Keratinocyte (primary cell): ENCODE measurements at regions not wholly inside any gene's neighbourhood (a gene's known extent, or its start where the extent isn't known, plus 50 kb on each side); places are given as distances from the start of the nearest gene placed in this dataset.

ENCODE experiments used
- DNase-seq: peaks from one replicate; pipeline ENCODE4 v3.0.0-alpha.2; 2011; ENCODE audit warnings: low read depth, missing footprints, low spot score
- FAIRE-seq: peaks from 2 replicates; lab custom pipeline; 2011; peaks lifted over from hg19 to GRCh38; lab: Jason Lieb, UNC
- H2AFZ ChIP-seq: 2 replicates; pipeline ENCODE4 v1.6.0; 2012; ENCODE audit warnings: low read length, control low read depth, inconsistent platforms; ENCODE audit not compliant: control insufficient read depth
- H3K27ac ChIP-seq: 2 replicates; pipeline ENCODE4 v1.5.1; 2011; ENCODE audit warnings: low read length; ENCODE audit not compliant: control insufficient read depth, insufficient read depth
- H3K27me3 ChIP-seq: 3 replicates; pipeline ENCODE4 v1.6.0; 2011; ENCODE audit warnings: low read length; ENCODE audit not compliant: control insufficient read depth, insufficient read depth; ENCODE audit errors: extremely low read depth
- H3K36me3 ChIP-seq, 2 experiments: 2 replicates in 1 of 2; 3 replicates in 1 of 2; pipeline ENCODE4 v1.5.1; 2011; ENCODE audit warnings: low read length in 2 of 2, mild to moderate bottlenecking in 1 of 2; ENCODE audit not compliant: control insufficient read depth in 2 of 2, insufficient read depth in 2 of 2; ENCODE audit errors: extremely low read depth in 1 of 2
- H3K4me1 ChIP-seq: 3 replicates; pipeline ENCODE4 v1.5.1; 2011; ENCODE audit warnings: low read length; ENCODE audit not compliant: control insufficient read depth, insufficient read depth; ENCODE audit errors: extremely low read depth
- H3K4me2 ChIP-seq: 3 replicates; pipeline ENCODE4 v1.6.0; 2011; ENCODE audit warnings: low read depth, low read length; ENCODE audit not compliant: control insufficient read depth, insufficient read depth; ENCODE audit errors: extremely low read depth
- H3K4me3 ChIP-seq, 3 experiments: fragments of 200-600 bp in 1 of 3; sonication (generic) in 1 of 3; 2 replicates in 2 of 3; 3 replicates in 1 of 3; pipeline ENCODE4 v1.5.1; 2011 to 2016; ENCODE audit warnings: low read length in 3 of 3, mild to moderate bottlenecking in 3 of 3, control low read depth in 2 of 3, inconsistent platforms in 1 of 3, low read depth in 1 of 3, mixed read lengths in 1 of 3, mixed run types in 1 of 3, moderate library complexity in 1 of 3; ENCODE audit not compliant: control insufficient read depth in 2 of 3, insufficient read depth in 2 of 3; ENCODE audit errors: extremely low read depth in 1 of 3
- H3K79me2 ChIP-seq: 2 replicates; pipeline ENCODE4 v1.6.0; 2012; ENCODE audit warnings: low read length; ENCODE audit not compliant: control insufficient read depth, insufficient read depth
- H3K9ac ChIP-seq: 3 replicates; pipeline ENCODE4 v1.6.0; 2011; ENCODE audit warnings: low read length; ENCODE audit not compliant: control insufficient read depth, insufficient read depth; ENCODE audit errors: extremely low read depth
- H3K9me1 ChIP-seq: 3 replicates; pipeline ENCODE4 v1.6.0; 2011; ENCODE audit warnings: low read length; ENCODE audit not compliant: control insufficient read depth, insufficient read depth; ENCODE audit errors: extremely low read depth
- H3K9me3 ChIP-seq: 2 replicates; pipeline ENCODE4 v1.5.1; 2012; ENCODE audit warnings: low read depth, low read length; ENCODE audit not compliant: control insufficient read depth
- H4K20me1 ChIP-seq: 3 replicates; pipeline ENCODE4 v1.6.0; 2011; ENCODE audit warnings: low read length; ENCODE audit not compliant: control insufficient read depth, insufficient read depth; ENCODE audit errors: extremely low read depth
- CTCF ChIP-seq, 3 experiments: IDR thresholded peaks in 1 of 3; conservative IDR thresholded peaks in 1 of 3; optimal IDR thresholded peaks in 1 of 3; 2 replicates in 2 of 3; 3 replicates in 1 of 3; pipeline versions ENCODE3 to v1.5.1; 2011; ENCODE audit warnings: low read length in 3 of 3, mild to moderate bottlenecking in 3 of 3, moderate library complexity in 2 of 3, control low read depth in 1 of 3, inconsistent platforms in 1 of 3; ENCODE audit not compliant: insufficient read depth in 2 of 3; ENCODE audit errors: extremely low read depth in 1 of 3
- EZH2 ChIP-seq: IDR thresholded peaks from one replicate; pipeline ENCODE4 v1.6.1; 2012; ENCODE audit warnings: inconsistent platforms, mild to moderate bottlenecking, low read length, moderate library complexity
- dilution Hi-C: fragments of 300-500 bp; cut with MboI; formaldehyde crosslinking; loops from one replicate; pipeline ENCODE4 v1.7.0; 2020; ENCODE audit warnings: low sequenced_read_pairs; ENCODE audit not compliant: extremely low pct_ligation_motif_present

GRCh38 chr12:115755061-115755724 lies 522.3 kb downstream of the MED13L start:
- H3K4me3 ChIP-seq = no peak overlapping the region
- FAIRE-seq (no peak), DNase-seq (no peak)
- no peak overlapping the region for H2AFZ ChIP-seq
- no peak for TF ChIP-seq CTCF (optimal IDR thresholded peaks at IDR 0.05 in 1 of 3, IDR thresholded peaks at IDR 0.05 in 1 of 3, conservative IDR thresholded peaks at IDR 0.05 in 1 of 3; ENCODE audit: extremely low read depth in 1 of 3, insufficient read depth in 2 of 3, low read length in 3 of 3)
- no peak for TF ChIP-seq EZH2
- no peaks in the 10 kb centered on the region for H3K36me3 ChIP-seq
- no peaks in the 10 kb centered on the region for H3K9me3 ChIP-seq
- H3K4me2 ChIP-seq = no peak overlapping the region
- H3K79me2 ChIP-seq = no peaks in the 10 kb centered on the region
- dilution Hi-C loops = no loop called here
- H4K20me1 ChIP-seq = no peaks in the 10 kb centered on the region
- H3K27me3 ChIP-seq = peaks cover 10% of the 10 kb centered on the region
- H3K9me1 ChIP-seq = no peaks in the 10 kb centered on the region
- no peak overlapping the region for H3K9ac ChIP-seq
- no peak overlapping the region for H3K27ac ChIP-seq
- no peaks in the 10 kb centered on the region for H3K4me1 ChIP-seq

- FAIRE-seq (peak; percentile 76), DNase-seq (no peak)
- Histone ChIP-seq H3K4me3 (no peak overlapping the region), H3K27ac (no peak overlapping the region), H3K36me3 (no peaks in the 10 kb centered on the region), H2AFZ (no peak overlapping the region), H3K9me1 (no peaks in the 10 kb centered on the region), H3K4me1 (no peaks in the 10 kb centered on the region), H3K9me3 (no peaks in the 10 kb centered on the region), H3K79me2 (no peaks in the 10 kb centered on the region), H3K27me3 (peaks cover 10% of the 10 kb centered on the region), H4K20me1 (no peaks in the 10 kb centered on the region), H3K9ac (no peak overlapping the region), H3K4me2 (no peak overlapping the region)
- dilution Hi-C loops = no loop called here
- TF ChIP-seq CTCF (optimal IDR thresholded peaks at IDR 0.05 in 1 of 3, IDR thresholded peaks at IDR 0.05 in 1 of 3, conservative IDR thresholded peaks at IDR 0.05 in 1 of 3; ENCODE audit: extremely low read depth in 1 of 3, insufficient read depth in 2 of 3, low read length in 3 of 3) = peak; percentile 54 to 70 (median 66)
- TF ChIP-seq EZH2 = no peak
These were observed 524.4 kb downstream of the MED13L start for GRCh38 chr12:115752913-115753726.
